Skin of body (tissue), 1 donor: ENCODE measurements at regions not wholly inside any gene's neighbourhood (a gene's known extent, or its start where the extent isn't known, plus 50 kb on each side); places are given as distances from the start of the nearest gene placed in this dataset.

ENCODE experiments used
- DNase-seq: peaks from one replicate; lab custom pipeline; 2025; lab: John Stamatoyannopoulos, UW

DNA sequence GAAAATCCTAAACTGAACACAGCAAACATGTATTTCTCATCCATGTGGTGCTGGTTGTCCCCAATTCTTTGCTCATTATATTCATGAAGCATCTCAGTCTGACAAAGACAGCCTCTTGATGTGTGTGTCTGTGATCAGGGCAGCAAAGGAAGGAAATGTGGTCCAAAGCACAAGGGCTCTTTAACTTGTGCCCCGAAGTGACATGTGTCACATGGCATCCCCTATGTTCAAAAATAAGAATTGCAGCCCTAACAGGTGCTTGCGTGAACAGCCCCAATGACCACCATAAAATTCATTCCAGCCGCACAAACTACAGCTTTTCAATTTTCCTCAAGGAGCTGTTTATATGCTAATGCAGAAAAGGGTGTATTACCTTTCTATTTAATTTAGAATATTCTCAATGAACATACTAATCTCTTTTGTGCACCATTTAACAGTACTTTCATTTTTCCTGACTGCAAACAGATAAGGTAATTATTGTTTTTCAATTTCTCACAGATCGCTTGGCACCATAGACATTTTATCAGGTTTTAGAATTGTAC, 231.9 kb upstream of the CTSO start:
- DNase-seq: no peak

DNA sequence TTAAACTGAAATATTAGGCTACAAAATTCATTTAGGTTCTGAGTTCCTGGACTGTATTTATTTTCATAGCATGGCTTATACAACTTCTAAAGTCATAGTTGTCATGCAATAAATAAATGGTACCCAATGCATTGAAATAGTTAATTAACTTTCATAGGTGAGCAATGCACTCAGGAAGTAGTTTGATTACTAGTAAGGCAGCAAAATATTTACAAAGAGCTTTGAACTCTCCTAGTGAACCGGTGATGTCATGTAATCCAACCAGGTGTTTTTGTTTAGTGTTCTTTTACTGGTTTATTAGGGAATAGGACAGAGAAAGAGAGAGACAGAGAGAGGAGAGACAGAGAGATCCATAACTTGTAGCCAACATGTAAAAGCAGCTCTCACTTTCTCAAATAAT, 228.6 kb upstream of the CTSO start:
- DNase-seq: no peak

GRCh38 chr4:156177941-156178340, 224.3 kb upstream of the CTSO start:
- no peak for DNase-seq

- no peak for DNase-seq
Observed at GRCh38 chr4:156176896-156177295, 223.2 kb upstream of the CTSO start.

DNA sequence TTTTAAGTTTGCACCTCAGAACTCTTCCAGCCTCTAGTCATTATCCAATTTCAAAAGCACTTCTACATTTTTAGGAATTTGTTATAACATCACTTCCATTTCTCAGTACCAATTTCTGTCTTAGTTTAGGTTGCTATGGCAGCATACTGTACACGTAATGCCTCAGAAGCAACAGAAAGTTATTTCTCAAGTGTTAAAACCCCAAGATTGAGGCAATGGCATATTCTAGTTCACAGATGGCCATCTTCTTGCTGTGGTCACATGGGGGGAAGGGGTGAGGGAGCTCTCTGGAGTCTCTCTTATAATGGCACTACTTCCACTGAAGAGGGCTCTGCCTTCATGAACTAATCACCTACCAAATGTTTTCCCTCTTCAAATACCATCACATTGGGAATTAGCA, 220.3 kb upstream of the CTSO start:
- DNase-seq: no peak

GRCh38 chr4:156173486-156173885, 219.8 kb upstream of the CTSO start:
- no peak for DNase-seq

DNA sequence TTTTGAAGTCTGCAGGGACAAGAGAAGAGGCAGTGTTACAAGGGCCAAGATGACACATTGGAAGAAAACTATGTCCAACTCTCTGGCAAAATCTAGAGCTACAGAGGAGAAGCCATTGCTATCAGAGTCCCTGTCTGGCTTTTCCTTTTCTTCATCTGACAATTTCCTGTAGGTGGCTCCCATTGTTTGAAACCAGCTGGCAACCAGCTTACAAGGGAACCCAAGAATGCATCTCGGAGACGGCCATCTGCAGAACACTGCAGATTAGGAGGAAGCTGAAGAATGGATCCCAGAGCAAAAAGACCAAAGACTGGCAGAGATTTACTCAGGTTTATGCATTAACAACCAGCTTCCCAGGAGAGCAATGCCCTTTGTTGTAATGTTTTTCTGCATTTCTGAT, 216.2 kb upstream of the CTSO start:
- no peak for DNase-seq

DNA sequence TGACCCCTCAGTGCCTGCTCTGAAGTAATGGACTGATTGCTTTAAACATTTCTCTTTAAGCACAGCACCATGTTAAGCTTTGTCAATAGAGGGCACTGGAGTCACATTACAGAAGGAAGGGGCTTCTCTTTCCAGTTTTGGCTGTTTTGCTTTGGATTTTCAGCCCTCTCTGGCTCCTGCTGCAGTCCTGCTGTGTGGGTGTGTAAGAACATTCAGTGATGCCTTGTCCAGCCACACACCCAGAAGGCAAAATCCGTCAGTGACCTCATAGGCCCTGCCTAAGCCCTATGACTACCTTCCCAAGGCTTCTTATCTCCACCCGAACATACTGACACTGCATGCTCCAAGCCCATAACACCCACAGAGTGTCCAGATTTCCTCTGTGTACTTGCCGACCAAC, 215.3 kb upstream of the CTSO start:
- DNase-seq: peak; percentile 70

DNA sequence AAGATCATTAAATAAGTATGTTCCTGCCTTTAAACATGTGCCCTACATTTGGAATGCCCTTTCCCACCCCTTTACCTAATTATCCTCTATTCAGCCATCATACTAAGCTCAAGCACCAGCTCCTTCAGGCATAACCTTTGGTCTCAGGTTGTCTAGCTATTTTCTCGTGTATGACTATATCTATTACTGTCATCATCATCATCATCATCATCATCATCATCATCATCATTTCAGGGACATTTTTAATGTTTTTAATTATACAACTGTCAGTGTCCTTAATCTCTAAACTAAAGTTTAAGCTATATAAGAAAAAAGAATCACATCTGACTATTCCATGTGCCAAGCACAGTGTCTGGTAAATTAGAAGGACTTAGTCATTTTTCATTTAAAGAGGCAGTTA, 214.6 kb upstream of the CTSO start:
- DNase-seq: no peak

- DNase-seq: no peak
Observed at GRCh38 chr4:156158747-156159146, 205.1 kb upstream of the CTSO start.

GRCh38 chr4:156154978-156155377, 201.3 kb upstream of the CTSO start:
- DNase-seq: no peak

DNA sequence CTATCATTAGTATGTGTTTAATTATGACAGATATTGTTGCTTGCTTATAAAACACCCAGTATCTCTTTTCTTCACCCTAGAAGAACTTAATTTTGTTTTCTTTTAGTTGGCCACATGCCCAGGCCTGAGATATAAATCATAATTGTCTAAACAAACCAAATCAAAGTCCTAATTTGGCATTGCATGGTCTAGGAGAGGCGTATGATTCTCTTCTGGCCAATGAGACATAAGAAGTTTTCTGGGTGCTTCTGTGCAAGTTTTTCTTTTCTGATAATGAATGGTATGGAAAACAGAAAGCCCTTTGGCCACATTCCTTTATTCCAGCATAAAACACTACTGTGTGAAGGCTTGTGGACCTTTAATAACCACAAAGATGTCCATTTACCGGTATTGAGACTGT, 192.9 kb upstream of the CTSO start:
- peak; percentile 6 for DNase-seq

- DNase-seq: no peak
Observed at GRCh38 chr4:156144961-156145360, 191.3 kb upstream of the CTSO start.

DNA sequence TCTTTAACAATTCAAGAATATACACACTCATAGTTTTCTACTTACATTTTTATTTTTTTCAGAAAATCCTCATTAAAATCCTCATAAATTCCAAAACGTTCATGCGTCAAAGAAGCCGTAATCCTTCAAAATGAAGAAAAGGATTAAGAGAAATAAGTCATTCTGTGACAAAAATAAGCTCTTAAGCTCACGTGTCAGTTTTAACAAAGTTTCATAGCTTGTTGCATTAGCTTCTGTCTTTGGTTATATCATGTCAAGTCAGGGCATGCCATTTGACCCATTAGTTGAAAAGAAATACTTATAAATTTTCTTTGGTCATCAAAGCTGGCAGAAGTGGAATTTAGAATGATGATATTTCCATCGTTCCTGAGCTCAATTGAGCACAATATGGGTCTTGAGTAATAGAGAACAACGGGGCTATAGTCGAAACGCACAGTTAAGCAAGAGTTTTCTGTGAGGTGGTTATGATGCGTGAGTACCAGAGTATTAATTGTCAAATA, 185.2 kb upstream of the CTSO start:
- peak; percentile 43 for DNase-seq

- DNase-seq: peak; percentile 60
Observed at GRCh38 chr4:156137679-156138473, 184.2 kb upstream of the CTSO start.

DNA sequence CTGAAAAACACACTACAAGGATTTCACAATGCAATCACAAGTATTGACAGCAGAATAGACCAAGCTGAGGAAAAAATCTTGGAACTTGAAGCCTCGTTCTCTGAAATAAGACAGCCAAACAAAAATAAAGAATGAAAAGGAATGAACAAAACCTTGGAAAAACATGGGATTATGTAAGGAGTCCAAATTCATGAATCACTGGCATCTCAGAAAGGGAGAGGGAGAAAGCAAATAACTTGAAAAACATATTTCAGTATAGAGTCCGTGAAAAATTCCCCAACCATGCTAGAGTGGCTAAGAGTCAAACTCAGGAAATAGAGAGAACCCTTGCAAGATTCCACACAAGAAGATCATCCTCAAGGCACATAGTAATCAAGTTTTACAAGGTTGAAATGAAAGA, 178.5 kb upstream of the CTSO start:
- DNase-seq: no peak

DNA sequence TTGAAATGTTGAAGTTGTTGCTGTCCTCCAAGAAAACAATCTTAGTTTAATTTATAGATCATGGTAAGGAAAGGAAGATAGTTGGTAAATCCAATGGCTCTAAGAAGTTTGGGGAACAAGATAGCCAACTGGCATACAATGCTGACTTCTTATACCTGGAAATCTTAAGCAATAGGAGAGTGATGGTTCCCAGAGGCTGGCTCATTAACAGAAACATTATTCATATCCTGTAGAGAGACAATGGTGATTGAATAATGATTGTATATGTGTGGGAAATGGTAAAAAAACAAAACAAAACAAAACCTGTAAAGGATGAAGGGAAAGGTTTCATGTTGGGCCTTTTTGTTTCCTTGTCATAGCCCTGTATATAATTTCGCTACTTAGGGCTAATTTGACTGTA, 174.9 kb upstream of the CTSO start:
- no peak for DNase-seq

- no peak for DNase-seq
Observed at GRCh38 chr4:156118507-156119220, 165.0 kb upstream of the CTSO start.

GRCh38 chr4:156117743-156118142, 164.1 kb upstream of the CTSO start:
- DNase-seq: no peak

- no peak for DNase-seq
Observed at GRCh38 chr4:156116991-156117390, 163.3 kb upstream of the CTSO start.

GRCh38 chr4:156113138-156113765, 159.6 kb upstream of the CTSO start:
- peak; percentile 36 for DNase-seq

DNA sequence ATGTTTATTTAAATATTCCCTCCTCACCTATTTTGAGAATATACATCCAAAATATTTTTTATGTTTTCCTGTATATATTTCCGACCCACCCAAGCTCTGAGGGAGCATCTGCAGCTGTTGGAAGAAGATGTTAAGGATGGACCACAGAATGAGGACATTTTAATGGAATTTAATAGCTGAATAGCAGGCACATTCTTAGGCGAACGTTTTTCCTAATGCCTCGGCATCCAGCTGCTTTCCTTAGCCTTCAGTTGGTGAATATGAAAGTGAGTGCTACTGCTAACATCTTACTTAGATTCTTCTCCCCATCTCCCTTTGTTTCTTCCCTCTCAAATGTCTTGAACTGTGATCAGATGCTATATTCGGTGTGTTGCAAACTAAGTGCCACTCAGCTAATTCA, 158.0 kb upstream of the CTSO start:
- peak; percentile 20 for DNase-seq
